ENCODE measurements at regions not wholly inside any gene's neighbourhood (a gene's known extent, or its start where the extent isn't known, plus 50 kb on each side); places are given as distances from the start of the nearest gene placed in this dataset.

DNA sequence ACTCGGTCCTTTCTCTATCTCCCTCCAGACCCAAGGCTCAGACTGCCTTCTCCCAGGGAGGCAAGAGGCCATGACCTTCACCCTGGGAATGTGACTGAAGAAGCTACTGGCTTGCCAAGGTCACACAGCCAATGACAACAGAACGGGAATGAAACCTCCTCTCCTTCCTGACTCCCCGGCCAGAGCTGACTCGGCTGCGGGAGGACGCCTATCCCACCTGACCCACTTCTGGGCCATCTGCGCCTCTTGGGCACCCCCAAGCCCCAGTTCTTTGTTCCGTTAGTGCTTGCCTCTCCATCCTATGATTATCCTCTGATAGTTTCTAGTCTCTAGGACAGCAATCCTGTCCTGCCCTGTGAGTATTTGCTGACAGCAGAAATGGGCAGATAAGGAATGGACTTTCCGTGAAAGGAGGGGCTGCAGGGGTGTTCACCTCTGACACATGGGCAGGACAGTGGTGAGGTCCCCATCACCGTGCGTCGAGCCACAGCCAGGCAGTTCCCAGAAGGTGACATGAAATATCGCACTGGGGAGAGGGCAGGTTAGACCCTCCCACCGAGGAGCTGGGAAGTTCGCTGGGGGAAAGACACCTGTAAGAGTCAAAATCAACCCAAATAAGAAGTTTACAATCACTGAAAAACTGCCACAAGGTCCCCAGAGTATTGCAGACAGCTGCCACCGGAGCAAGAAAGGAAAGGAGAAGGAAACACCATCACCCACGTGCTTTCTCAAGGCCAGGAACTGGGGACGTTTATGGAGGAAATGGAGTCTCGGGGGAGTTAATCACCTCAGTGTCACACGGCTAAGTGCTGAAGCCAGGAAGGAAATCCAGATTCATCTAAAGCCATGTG is 63.0 kb downstream of the INSIG1 start:
- DNase-seq (ENCODE audit: low read depth) = no peak

DNA sequence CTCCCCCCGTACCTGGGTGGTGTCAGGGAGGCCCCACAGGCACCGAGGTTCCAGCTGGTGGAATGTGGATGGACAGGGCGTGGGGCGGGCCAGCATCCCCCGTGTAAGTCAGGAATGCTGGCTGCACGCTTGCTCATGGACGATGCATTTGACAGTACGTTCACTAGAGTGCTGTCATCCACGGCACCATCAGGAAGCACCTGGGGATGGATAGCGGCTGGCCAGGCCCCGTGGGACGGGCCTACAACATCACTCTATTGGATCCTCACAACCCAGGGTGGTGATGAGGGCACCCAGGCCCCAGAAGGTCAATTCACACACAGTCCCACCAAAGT is 63.6 kb downstream of the INSIG1 start:
- no peak for DNase-seq (ENCODE audit: low read depth)

DNA sequence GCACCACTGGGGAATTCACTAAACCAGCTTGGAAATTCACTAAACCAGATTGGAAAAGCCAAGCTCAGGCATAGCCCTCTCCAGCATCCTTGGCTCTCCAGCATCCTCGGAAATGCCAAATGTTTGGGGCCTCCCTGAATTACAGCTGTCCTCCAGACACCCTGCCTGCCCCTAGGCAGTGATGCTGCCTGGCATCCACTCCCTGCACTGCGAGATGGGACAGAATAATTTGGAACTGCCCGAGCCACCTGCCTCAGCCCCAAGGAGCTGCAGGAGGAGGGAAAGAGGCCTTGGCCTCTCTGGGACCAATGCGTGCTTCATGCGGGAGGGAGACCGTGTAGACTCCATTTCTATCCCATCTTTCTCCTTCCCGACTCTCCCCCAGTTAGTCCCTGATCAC is 64.3 kb downstream of the INSIG1 start:
- DNase-seq (ENCODE audit: low read depth) = no peak

DNA sequence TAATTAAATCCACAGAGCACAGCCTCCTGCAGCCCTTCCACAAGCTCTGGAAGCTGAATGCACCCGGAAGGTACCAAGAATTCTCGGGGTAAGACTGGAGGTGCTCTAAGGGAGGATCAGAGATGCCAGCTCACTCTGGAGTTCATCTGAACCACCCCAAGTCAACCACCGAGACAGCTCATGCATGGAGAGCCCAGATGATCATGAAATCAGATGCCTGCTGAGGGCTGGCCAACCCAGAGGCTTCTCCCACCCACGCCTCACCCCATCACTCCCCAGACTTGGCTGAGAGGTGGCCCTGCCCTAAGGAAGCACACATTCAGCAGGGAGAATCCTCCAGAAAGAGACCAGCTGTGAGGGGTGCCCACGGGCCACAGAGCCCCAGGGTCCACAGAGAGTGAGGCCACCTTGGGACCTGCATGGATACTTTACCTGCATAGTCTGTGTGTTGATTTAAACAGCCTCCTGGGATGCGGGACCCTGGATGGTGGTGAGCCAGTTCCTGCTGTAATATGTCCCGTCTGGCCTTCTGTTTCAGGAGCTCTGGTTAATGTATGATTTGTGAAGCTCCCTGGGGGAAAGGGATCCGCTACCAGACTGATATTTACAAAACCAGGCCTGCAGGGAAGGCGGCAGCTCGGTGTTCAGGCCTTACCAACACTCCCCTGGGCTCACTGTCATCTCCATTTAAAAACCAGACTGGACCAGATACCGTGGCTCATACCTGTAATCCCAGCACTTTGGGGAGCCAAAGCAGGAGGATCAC is 64.9 kb downstream of the INSIG1 start:
- no peak for DNase-seq (ENCODE audit: low read depth)

DNA sequence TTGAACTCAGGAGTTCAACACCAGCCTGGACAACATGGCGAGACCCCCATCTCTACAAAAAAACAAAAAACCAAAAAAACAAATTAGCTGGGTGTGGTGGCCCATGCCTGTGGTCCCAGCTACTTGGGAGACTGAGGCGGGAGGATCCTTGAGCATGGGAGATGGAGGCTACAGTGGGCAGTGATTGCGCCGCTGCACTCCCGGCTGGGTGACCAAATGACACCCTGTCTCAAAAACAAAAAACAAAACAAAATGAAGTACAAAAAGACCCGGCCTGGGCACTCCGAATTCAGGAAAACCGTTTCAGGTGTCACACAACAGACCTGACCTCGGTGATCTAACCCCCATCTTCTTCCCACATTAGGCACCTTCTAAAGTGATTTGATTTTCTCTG is 65.5 kb downstream of the INSIG1 start:
- no peak for DNase-seq (ENCODE audit: low read depth)

DNA sequence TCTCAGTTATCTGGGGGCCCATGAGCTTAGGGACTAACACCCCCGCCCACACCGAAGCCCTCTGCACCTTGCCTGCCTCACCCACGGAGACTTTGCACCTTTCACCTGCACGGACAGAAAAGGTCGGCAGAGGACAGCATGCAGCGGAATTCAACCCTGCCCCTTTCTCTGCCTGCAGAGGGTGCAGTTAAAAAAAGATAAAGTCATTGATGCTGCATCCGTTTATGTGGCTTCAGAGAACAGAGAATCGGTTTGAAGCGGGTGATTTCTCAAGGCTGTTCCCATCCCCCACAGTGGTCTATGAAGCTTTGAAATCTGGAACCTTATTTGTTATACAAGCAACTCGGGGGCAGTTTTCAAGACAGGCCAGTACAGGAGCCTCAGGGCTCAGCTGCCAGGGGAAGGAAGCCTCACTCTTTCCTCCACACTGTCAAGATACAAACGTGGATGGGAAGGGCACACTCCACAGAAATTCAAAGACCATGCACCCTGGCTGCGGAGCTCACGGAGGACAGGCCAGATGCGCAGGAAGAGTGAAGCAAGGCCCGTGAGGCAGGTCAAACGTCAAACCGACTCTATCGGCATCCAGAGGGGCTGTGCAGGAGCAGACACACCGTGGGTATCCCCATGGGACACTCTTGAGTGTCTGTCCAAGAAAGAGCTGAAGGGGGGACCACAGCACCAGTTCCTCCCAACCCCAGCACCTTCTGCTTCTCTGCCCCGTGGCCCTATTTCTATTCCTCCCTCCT is 66.3 kb downstream of the INSIG1 start:
- DNase-seq (ENCODE audit: low read depth) = no peak

DNA sequence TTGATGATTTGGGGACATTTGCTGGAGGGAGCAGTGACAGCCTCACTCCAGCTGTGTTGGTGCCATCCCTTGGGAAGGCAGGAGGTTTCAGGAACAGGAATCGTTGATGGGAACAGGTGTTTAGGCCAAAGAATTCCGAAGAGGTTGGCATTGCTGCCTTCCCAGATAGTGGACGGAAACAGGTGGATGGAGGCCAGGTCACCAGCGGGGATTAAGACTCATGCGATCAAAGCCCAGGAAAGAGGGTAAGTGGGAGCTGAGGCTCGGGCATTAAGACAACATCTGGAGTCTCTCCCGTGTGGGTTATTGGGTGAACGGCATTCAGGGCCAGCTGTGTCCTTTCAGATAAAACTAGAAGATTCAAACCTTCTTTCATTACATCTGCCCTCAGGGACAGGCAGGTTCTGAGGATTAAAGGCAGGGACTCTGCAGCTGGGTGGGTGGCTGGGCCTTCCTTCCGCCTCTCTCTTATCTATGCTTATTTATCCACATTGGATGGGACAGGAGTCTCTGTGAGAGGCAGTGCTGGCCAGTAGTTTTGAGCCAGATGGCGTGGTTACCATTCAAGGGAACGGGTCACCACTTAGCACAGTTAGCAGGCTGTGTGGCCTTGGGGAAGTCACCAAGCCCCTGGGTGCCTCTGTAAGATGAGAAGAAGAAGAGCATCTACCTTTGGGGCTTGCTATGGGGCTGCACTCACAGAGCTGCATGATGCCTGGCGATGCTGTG is 67.6 kb downstream of the INSIG1 start:
- DNase-seq (ENCODE audit: low read depth) = no peak

DNA sequence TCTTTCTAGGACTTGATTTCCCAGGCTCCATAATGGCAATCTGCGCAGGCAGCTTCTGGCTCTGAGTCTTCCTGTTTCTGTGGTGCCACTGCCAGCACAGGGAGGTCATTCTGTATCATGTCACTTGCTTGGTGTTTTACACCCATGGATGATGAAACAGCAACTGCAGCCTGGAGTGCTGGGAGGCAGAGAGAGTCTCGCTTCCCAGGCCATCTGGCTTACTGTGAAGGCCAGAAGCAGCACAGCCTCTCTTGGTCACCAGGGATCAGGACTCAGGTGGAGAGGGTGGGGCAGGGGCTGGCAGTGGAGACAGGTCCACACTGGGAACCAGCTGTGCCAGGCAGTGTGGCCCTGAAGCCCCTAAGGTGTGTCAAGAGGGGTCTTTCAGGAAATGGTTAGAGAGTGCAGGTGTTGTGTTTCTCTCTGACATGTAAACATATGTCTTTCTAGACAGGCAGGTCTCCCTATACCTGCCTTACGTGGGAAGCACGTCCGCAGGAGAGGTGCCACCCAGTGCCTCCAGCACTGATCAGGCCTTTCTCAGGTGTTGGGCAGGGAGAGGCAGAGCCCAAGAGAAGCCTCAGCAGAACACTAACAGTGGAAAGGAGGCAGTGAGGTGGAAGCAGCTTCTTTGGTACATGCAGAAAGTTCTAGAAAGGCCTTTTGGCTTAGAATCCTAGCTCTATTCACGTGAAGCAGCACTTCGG is 71.4 kb downstream of the INSIG1 start:
- DNase-seq (ENCODE audit: low read depth) = no peak

DNA sequence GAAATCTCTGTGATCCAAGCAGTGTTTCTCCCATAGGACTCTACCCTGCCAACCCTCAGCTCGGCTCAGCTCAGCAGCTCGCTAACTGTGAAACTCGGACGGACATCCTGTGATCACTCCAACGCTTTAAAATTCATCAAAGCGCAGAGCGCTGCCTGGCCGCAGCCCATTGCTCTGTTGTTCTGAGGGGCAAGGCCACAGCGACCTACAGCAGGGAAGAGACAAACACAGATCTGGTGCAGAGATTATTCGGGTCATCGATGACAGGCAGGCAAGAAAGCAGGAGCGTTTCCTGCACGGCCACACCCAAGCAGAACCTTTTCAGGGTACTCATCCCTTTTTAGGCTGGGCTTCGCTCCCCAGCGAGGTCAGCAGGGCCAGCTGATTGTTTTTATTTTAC is 72.1 kb downstream of the INSIG1 start:
- DNase-seq (ENCODE audit: low read depth) = no peak

DNA sequence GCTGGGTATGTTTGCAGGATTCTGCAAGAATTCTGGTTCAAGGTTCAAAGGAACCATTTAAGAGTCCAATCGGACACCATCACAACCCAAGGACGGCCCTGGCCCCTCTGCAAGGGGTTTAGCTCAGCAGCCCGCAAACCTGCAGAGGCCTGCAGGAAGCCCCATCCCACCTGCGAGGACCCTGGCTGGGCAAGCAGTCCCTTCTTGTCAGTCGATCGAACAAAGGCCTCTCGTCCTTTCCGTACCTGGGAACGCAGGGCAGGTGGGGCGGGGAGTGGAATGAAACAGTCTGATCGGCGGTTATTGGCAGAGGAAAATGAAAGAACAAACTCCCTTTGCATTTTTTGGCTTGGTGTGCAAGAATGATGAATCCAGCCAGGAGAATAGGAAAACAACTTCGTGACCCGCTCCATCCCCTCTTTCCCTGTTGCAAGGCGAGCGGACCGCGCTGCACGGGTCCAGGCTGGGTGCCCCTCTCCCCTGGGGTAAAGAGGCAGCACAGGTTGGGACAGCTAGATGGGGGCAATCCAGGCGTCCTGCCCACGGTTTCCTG is 73.7 kb downstream of the INSIG1 start:
- no peak for DNase-seq (ENCODE audit: low read depth)

DNA sequence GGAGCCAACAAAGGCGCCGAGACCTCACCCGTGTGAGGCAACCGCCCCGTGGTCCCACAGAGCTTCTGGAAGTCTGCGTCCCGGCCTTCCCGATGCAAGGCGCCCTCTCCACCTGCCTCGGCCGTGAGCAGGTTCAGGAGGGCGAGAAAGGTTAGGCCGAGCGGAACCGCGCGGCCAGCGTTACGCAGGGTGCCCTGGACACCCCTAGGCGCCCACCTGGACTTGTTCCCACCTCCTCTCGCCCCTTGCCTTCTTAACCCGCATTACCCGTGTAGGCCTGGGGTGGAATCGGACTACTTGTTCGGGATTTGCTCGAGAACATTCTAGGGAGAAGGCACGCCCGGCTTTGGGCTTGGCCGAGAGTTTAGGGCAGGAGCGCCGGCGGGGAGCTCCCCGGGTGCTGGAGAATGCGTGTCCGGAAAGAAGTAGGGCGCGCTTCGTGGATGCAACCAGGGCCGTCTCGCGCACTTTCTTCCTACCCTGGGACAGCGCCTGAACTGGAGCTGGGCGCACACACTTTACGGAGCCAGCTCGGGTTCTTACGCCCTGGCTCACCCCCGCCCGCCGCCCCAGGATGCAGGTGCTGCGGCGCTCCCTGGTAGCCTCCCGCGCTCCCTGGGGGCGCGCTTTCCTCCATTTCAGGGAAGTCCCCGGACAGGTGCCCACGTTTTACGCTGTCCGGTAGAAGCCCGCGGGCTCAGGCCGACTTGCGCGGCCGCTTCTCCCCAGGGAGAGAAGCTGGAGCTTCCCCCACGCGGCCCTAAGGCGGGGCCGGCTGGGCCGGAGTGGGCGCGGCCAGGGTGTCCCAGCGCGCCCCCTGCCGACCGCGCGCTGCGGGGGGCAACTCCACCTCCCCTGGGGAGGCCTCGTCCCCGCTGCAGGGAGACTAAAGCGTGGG is 74.5 kb downstream of the INSIG1 start:
- no peak for DNase-seq (ENCODE audit: low read depth)

DNA sequence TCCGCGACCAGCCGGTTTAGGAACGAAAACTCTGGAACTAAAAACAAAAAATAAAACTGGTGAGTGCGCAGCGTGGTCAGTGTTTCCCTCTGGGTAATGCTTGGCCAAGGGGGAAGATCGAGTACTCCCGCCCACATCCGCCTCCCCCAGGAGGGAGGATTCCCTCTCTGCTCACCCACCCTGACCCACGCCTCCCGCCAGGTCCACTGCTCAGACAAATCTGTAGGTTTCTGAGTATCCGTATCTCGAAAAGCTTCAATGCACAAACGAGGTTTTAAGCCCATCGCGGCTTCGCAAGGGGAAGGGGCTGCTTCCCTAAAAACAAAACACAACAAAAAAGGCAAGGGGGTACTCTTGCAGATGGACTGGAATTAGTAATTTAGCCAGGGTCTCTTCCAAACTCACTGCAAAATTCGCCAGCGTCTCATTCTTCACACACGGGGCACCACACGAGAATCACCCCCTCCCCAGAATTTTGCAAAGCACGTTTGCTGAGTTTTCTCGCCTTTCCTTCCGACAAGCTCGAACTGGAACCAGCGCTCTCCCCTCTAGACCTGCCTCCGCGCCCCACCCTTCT is 75.2 kb downstream of the INSIG1 start:
- DNase-seq (ENCODE audit: low read depth) = no peak

DNA sequence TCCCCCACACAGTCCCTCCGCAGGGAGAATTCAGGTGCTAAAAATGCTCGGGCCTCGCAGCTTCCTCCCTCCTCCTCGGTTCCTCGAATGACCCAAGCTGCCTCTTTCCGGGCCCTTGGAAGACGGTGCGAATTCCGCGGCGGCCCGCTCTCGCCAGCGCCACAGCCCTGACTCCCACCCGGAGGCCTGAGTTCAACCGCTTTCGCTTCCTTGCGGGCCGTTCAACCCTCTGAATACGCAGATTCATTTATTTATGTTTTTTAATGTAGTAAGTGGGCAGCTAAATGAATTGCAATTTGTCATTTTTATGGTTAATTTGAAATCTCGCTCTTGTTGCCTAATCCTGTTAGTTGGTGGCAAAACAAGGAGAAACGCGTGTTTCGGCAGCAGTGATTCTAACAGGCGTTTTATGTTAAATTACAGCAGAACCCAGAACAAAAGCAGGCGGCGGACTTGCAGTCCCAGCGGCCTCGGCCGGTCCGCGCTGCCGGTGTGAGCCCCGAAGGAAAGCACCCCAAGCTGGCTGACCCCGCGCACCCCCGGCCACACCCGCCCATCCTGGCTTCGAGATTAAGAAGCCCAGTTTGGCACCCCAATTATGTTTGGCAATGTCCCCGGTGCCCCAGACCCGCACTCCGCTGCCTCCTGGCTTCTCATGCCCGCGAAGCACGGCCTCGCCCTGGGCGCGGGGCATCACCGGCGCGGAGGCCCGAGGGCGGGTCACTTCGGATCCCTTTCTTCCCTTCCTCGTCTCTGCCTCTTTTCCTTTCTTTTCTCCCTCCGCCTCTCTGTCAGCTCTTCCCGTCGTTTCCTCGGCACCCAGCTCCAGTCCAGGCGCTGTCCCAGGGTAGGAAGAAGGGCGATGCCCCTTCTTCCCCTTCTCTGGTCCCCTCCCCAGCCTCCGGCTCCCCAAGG is 75.9 kb downstream of the INSIG1 start:
- no peak for DNase-seq (ENCODE audit: low read depth)

DNA sequence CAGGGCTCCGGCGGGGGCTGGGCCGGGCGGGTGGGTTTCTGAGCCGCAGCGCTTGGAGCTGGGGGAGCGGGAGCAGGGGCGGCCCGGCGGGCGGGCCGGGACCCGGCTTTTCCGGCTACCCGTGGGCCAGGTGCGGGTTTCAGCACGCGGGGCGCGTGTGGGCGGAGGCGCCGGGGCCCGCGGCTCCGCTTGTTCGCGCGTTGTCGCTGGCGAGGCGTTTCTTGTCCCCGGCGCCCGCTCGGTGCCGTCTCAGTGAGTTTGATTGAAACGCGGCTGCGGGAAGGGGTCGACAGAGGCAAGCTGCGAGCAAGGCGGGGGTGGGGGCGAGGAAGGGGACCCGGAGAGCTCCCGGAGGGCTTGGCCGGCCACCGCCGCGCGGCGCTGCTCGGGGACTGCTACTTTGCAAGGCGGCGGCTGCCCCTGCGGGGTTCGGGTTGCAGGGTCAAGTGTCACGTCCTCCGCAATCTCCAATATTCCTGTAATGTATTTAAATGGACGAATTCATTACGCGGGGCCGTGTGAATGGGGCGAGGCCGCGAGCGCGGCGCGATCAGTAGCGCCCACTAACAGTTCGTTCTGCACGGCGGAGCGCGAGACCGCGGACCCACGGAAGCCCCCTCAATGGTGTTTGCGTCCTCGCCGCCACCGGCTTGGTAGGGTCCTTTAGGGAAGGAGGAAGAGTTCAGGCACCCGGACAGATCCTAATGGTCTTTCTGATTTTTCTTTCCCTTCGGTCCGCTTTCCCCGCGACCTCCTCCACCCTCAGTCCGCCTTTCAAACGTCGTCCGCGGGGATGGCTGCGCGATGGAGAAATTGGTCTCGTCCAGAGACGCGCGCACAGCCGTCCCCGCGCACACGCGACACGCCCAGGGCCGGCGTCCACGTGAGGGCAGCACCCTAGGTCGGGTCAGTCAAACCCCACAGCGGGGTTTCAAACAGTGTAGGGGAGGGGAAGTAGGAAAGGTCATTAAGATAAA is 76.9 kb downstream of the INSIG1 start:
- DNase-seq (ENCODE audit: low read depth) = no peak

DNA sequence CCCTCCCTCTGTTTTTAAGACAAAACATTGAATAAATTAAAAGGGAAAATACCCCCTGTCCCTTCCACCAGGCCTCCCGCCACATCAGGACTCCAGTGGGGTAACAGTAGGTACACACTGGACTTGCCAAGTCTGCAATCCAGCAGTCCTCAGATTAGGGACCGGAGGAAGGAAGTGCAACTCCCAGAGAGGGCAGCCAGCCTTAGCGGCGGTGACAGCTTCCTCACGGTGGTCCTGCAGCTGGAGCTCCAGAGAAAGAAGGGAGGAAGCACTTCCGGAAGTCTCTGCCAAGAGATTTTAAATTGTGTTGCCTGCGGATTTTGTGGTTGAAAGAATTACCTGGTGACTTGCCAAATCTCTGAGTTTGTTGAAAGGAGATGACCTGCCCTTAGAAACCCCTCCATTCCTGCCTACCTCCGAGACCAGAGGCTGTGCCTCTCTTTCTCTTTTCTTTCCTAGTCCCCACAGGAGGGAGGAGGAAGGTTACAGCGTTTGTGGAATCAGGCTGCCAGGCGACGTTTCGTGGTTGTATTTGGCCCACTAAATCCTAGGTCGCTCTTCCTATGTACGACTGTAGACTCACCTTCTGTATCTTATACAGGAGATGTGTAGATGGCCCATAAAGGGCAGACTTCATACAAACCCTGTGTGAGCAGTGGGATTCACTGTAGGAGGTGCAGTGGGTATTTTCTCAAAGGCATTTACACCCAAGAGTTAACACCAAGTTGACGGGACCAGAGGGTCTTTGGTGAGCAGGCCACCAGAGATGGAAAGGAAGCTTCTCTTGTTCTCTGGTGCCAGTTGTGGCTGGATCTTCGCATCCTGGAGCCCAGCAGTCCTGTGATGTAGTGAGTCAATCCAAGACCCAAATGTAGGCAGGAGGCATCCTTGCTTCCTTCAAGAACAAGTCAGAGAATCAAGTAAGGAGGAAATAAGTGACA is 77.9 kb downstream of the INSIG1 start:
- DNase-seq (ENCODE audit: low read depth) = no peak

DNA sequence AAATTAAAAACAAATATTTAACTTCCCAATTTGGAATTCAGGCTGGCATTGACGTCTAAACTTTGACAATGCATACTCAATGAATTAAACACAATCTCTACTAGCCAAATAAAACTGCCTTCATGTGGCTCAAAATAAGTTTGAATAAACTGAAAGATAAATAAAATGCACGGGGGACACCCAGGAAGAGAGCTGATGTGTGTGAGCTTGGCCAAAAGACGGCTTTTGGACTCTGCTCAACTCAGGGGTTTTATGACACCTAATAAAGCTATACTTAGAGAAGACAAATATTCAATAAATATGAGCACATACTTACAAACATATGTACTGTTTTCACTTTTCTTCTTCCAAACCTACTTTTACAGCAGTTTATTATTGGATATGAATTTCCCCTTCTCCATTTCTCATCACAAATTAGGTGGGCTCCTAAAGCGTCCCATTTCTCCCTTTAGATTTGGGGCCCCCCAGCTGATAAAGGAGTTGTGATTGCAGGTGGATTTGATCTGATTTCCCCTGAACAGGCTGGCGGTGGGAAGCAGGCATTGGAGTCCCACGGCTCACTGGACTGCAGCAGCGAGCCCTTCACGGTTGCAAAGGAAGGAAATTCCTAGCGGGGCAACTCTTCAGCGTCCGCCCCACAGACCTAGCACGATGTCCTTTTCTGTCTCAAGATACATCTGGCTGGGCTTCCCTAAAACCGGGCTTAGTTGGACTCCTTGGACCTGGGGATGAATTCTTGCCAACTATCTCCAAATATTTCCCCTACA is 79.6 kb downstream of the INSIG1 start:
- DNase-seq (ENCODE audit: low read depth) = no peak

Measured in activated gamma-delta T cell treated with anti-CD3 and anti-CD28 coated beads, Interleukin-2, amount 50 U/mL, for 16 hours (primary cell).